Glutamatergic neuron (in vitro differentiated cells): ENCODE measurements at regions not wholly inside any gene's neighbourhood (a gene's known extent, or its start where the extent isn't known, plus 50 kb on each side); places are given as distances from the start of the nearest gene placed in this dataset.

Experiments
- DNase-seq: peaks from one replicate; pipeline ENCODE4 v3.0.0; 2022
- H3K27ac Mint-ChIP-seq: one replicate; pipeline ENCODE4 v1.8.0; 2020; ENCODE audit warnings: mild to moderate bottlenecking, mixed read lengths, inconsistent platforms; ENCODE audit not compliant: unreplicated experiment
- H3K27me3 Mint-ChIP-seq: one replicate; pipeline ENCODE4 v1.8.0; 2020; ENCODE audit warnings: mild to moderate bottlenecking, moderate library complexity, mixed read lengths, inconsistent platforms; ENCODE audit not compliant: unreplicated experiment
- H3K36me3 Mint-ChIP-seq: one replicate; pipeline ENCODE4 v1.8.0; 2020; ENCODE audit warnings: mild to moderate bottlenecking, mixed read lengths, inconsistent platforms; ENCODE audit not compliant: unreplicated experiment
- H3K4me1 Mint-ChIP-seq: one replicate; pipeline ENCODE4 v1.8.0; 2020; ENCODE audit warnings: mild to moderate bottlenecking, low read depth, mixed read lengths, inconsistent platforms; ENCODE audit not compliant: unreplicated experiment
- H3K4me3 Mint-ChIP-seq: one replicate; pipeline ENCODE4 v1.8.0; 2020; ENCODE audit warnings: mild to moderate bottlenecking, mixed read lengths, inconsistent platforms; ENCODE audit not compliant: unreplicated experiment
- H3K9me3 Mint-ChIP-seq: one replicate; pipeline ENCODE4 v1.8.0; 2020; ENCODE audit warnings: mild to moderate bottlenecking, moderate library complexity, mixed read lengths, inconsistent platforms; ENCODE audit not compliant: unreplicated experiment
- TF ChIP-seq, protein P1 (sequence below): fragments of 200-600 bp; sonication (generic); IDR thresholded peaks from one replicate; pipeline ENCODE4 v1.5.0; 2021; ENCODE audit not compliant: partially characterized antibody, unreplicated experiment

DNA sequence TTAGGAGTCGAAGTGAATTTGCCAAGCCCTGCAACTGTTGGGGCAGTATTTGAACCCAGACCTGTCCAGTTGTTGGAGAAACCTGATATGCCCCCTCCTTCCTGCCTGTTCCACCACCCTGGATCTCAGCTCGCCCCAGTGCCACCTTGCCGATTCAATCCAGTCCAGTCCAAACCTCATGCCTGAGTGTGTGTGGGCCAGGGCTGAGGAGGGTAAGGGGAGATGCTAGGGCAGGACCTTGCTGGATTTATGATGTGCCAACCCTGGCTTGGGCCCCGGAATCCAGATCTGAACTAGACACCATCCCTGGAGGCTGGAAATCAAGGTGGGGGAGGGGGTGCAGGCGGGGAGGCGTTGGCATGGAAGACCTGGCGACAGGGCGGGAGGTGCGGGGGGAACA lies 98.9 kb upstream of the WNT4 start:
- no peak overlapping the region for H3K4me3 Mint-ChIP-seq
- H3K27me3 Mint-ChIP-seq: peaks cover 6% of the 10 kb centered on the region
- no peak for DNase-seq
- H3K4me1 Mint-ChIP-seq: no peaks in the 10 kb centered on the region
- H3K36me3 Mint-ChIP-seq: no peaks in the 10 kb centered on the region
- TF ChIP-seq, protein P1, sequence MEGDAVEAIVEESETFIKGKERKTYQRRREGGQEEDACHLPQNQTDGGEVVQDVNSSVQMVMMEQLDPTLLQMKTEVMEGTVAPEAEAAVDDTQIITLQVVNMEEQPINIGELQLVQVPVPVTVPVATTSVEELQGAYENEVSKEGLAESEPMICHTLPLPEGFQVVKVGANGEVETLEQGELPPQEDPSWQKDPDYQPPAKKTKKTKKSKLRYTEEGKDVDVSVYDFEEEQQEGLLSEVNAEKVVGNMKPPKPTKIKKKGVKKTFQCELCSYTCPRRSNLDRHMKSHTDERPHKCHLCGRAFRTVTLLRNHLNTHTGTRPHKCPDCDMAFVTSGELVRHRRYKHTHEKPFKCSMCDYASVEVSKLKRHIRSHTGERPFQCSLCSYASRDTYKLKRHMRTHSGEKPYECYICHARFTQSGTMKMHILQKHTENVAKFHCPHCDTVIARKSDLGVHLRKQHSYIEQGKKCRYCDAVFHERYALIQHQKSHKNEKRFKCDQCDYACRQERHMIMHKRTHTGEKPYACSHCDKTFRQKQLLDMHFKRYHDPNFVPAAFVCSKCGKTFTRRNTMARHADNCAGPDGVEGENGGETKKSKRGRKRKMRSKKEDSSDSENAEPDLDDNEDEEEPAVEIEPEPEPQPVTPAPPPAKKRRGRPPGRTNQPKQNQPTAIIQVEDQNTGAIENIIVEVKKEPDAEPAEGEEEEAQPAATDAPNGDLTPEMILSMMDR: no peak
- H3K9me3 Mint-ChIP-seq: no peaks in the 10 kb centered on the region
- no peak overlapping the region for H3K27ac Mint-ChIP-seq

DNA sequence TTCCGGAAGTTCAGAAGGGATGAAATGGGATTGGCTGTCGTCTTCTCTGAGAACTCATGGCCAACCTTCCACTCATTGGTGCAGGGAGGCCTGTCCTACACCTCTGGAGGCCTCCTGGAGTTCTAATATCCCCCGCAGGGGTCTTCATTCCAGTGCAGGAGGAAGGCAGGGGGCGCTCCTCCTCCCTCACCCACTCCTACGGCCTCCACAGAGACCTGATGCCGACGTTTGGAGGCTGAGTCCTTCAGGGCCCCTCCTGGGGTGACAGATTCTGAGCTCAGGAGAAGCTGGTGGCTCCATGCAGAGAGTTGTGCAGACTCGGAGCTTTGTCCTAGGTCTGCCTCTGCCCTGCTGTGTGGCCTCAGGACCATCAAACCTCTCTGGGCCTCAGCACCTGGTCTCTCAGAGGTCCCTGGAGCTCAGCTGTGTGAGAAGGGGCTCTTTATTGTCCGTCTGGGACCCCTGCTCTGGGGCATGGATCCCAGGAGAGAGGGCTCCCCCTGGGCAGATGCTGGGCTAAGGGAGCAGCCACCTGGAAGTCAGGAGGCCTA lies 102.3 kb upstream of the WNT4 start:
- H3K27ac Mint-ChIP-seq: no peak overlapping the region

DNA sequence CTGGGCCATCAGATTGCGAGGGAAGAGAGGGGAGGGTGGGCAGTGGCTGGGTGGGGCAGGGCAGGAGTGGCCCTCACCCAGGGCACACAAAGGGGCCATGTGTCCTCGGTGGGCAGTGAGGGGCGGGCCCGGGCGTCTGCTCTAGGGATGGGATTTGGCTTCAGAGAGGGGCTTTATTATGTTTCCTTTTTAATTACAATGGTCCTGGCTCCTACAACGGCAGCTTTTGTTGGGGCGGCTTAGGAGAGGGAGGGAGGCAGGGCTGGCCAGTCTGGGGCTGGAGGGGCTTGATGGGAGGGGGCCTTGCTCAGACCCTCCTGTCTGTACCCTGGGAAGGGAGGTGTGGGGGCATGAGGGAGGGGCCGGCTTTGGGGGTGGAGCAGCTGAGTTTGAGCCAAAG lies 102.8 kb upstream of the WNT4 start:
- peaks cover 8% of the 10 kb centered on the region for H3K27me3 Mint-ChIP-seq
- no peaks in the 10 kb centered on the region for H3K36me3 Mint-ChIP-seq
- TF ChIP-seq, protein P1: no peak
- H3K4me1 Mint-ChIP-seq: peaks cover 1% of the 10 kb centered on the region
- H3K9me3 Mint-ChIP-seq: no peaks in the 10 kb centered on the region
- H3K27ac Mint-ChIP-seq: no peak overlapping the region
- no peak for DNase-seq
- no peak overlapping the region for H3K4me3 Mint-ChIP-seq

More for the DNA sequence above, 102.3 kb upstream of the WNT4 start:
- no peak for DNase-seq
- Mint-ChIP-seq H3K4me1 (peaks cover 1% of the 10 kb centered on the region), H3K9me3 (no peaks in the 10 kb centered on the region), H3K4me3 (no peak overlapping the region), H3K36me3 (no peaks in the 10 kb centered on the region), H3K27me3 (peaks cover 8% of the 10 kb centered on the region)
- TF ChIP-seq, protein P1: no peak

DNA sequence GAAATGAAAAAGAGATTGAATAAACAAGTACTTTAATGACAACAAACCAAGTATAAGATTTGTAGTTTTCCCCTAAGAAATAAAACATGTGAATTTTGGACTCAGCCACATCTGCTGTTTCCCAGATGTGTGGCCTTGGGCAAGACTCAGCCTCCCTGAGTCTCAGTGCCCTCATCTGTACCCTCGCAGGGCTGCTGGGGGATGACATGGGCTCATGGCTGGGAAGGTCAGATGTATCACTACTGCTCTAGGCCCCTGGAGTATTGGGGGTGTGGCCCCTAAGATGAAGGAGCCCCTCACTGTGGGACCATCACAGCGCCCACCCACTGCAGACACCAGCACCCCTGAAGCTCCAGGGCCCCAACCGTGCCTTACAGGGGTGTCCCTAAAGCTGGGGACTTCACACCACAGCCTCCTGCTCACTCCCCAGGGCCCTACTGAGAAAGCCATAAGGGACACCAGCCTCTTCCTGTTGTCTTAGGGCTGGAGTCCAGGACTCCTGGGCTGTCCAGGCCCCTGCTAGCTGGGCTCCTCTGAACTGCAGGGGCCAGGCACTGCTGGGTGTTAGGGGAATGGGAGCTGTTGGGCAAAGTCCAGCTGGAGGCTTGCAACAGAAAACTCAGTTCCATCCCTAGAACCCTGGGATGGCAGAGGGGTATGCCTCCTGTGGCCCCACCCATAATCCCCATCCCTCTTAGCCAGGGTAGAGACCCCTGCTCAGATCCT lies 104.0 kb upstream of the WNT4 start:
- DNase-seq: no peak
- Mint-ChIP-seq H3K4me1 (peaks cover 1% of the 10 kb centered on the region), H3K9me3 (no peaks in the 10 kb centered on the region), H3K27me3 (peaks cover 8% of the 10 kb centered on the region), H3K27ac (no peak overlapping the region), H3K36me3 (no peaks in the 10 kb centered on the region), H3K4me3 (no peak overlapping the region)
- TF ChIP-seq, protein P1: no peak

DNA sequence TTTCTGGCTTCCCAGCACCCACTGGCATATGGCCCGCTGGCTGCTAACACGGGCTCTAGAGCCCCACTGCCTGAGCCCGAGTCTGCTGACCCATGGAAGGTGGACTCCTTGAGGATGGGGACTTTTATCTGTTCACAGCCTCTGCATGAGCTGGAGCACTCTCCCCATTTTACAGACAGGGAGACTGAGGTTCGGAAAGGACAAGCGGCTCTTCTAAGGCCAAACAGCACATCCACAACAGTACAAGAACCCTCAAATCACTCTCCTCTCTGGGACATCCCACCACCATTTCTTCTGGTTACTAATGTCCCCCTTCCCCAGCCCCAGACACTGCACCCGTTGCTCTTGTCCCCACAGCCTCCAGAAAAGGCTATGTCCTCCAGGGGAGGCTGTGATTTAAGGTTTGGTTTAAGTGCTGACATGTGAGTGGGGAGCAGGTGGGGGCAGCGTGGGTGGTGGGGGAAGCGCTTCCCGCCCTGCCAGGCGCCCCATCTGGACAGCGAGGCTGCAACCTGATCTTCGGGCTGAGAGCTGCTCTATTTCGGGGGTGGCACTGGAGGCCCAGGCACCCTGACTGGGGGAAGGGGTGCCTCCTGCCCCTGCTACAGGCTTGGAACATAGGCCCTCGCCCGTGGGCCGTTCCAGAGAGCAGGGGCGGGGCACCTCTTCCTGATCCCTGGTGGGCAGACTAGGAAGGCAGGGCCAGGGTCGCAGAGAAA lies 104.8 kb upstream of the WNT4 start:
- TF ChIP-seq, protein P1: no peak
- Mint-ChIP-seq H3K27me3 (peaks cover 8% of the 10 kb centered on the region), H3K4me1 (peaks cover 1% of the 10 kb centered on the region), H3K4me3 (no peak overlapping the region), H3K36me3 (no peaks in the 10 kb centered on the region), H3K27ac (no peak overlapping the region), H3K9me3 (no peaks in the 10 kb centered on the region)
- DNase-seq: no peak
